NB4 (cell line): ENCODE measurements at regions not wholly inside any gene's neighbourhood (a gene's known extent, or its start where the extent isn't known, plus 50 kb on each side); places are given as distances from the start of the nearest gene placed in this dataset.
"Not testable (repeated sequence)": the region's sequence is repeated elsewhere in the genome, so short reads cannot be mapped to it uniquely, and the experiment has no call there.

Source experiments
- CTCF ChIP-seq: IDR thresholded peaks from one replicate; pipeline ENCODE4 v1.5.1; 2012; ENCODE audit warnings: low read depth, low read length
- MAX ChIP-seq: IDR thresholded peaks from 2 replicates; pipeline ENCODE4 v1.6.1; 2011; ENCODE audit warnings: low read depth, low read length
- POLR2A ChIP-seq: IDR thresholded peaks from 2 replicates; pipeline ENCODE4 v1.6.1; 2011; ENCODE audit warnings: mild to moderate bottlenecking; ENCODE audit not compliant: insufficient read length; ENCODE audit errors: extremely low read depth

- TF ChIP-seq CTCF, POLR2A, MAX: not testable (repeated sequence)
Measured at GRCh38 chr4:22635182-22635549, 57.6 kb upstream of the GBA3 start.
